Gastroesophageal sphincter (tissue), 4 donors: ENCODE measurements at regions not wholly inside any gene's neighbourhood (a gene's known extent, or its start where the extent isn't known, plus 50 kb on each side); places are given as distances from the start of the nearest gene placed in this dataset.

Experiments
- ATAC-seq: fragments of 150-250 bp; one replicate; pipeline ENCODE4 v1.9.1; 2016; ENCODE audit warnings: mild to moderate bottlenecking, moderate library complexity
- H3K27ac ChIP-seq, 4 donors: fragments of 200-600 bp; sonication (generic) in 3 of 4; 1 replicate in 3 of 4; 2 replicates in 1 of 4; pipeline ENCODE4 v1.5.1; 2016 to 2019
- H3K27me3 ChIP-seq: fragments of 200-600 bp; sonication (generic); one replicate; pipeline ENCODE4 v1.5.1; 2019
- H3K36me3 ChIP-seq, 2 donors: fragments of 200-600 bp; sonication (generic); one replicate each; pipeline ENCODE4 v1.5.1; 2019; ENCODE audit warnings: control low read depth in 1 of 2
- H3K4me1 ChIP-seq, 3 donors: fragments of 200-600 bp; sonication (generic); 1 replicate in 2 of 3; 2 replicates in 1 of 3; pipeline ENCODE4 v1.5.1; 2016 to 2019; ENCODE audit warnings: control low read depth in 2 of 3
- H3K4me3 ChIP-seq, 2 donors: fragments of 200-600 bp; sonication (generic); one replicate each; pipeline ENCODE4 v1.5.1; 2019; ENCODE audit warnings: mild to moderate bottlenecking in 1 of 2, moderate library complexity in 1 of 2
- H3K9me3 ChIP-seq, 3 donors: fragments of 200-600 bp; sonication (generic); one replicate each; pipeline ENCODE4 v1.5.1; 2017 to 2019; ENCODE audit warnings: control low read depth in 2 of 3
- CTCF ChIP-seq, 4 experiments: fragments of 200-600 bp in 2 of 4; fragments of 450-650 bp in 2 of 4; sonication (generic) in 1 of 4; IDR thresholded peaks; one replicate each; pipeline ENCODE4 v1.5.1; 2017 to 2019; ENCODE audit warnings: antibody characterized with exemption in 4 of 4, mild to moderate bottlenecking in 2 of 4, moderate library complexity in 2 of 4
- EP300 ChIP-seq: sonication (generic); formaldehyde crosslinking; IDR thresholded peaks from one replicate; pipeline ENCODE4 v1.6.1; 2017; ENCODE audit warnings: antibody characterized with exemption, mild to moderate bottlenecking
- POLR2A ChIP-seq, 2 donors: fragments of 450-650 bp; IDR thresholded peaks; one replicate each; pipeline ENCODE4 v1.6.1; 2017; ENCODE audit warnings: antibody characterized with exemption in 2 of 2, mild to moderate bottlenecking in 2 of 2, moderate library complexity in 1 of 2
- POLR2AphosphoS5 ChIP-seq: sonication (generic); formaldehyde crosslinking; IDR thresholded peaks from one replicate; pipeline ENCODE4 v1.6.1; 2017; ENCODE audit warnings: antibody characterized with exemption
- WGBS, 2 donors: methylation state at CpG; one replicate each; pipeline ENCODE4 v1.1.5; 2018; ENCODE audit warnings: low coverage in 1 of 2; 5-methylcytosine and 5-hydroxymethylcytosine counted together

- TF ChIP-seq POLR2AphosphoS5 (no peak), POLR2A (IDR thresholded peaks at IDR 0.05) (no peak), EP300 (no peak), CTCF (IDR thresholded peaks at IDR 0.05) (no peak)
- no peaks in the 10 kb centered on the region for H3K9me3 ChIP-seq
- H3K4me1 ChIP-seq, result no peaks in the 10 kb centered on the region
- H3K27me3 ChIP-seq, result no peaks in the 10 kb centered on the region
- H3K27ac ChIP-seq, result no peak overlapping the region
- H3K36me3 ChIP-seq, result no peaks in the 10 kb centered on the region
- ATAC-seq, result no peak
- no peak overlapping the region for H3K4me3 ChIP-seq
These were observed 453.2 kb downstream of the TNS3 start for GRCh38 chr7:47128700-47129099.

GRCh38 chr7:47125529-47125928 lies 456.4 kb downstream of the TNS3 start:
- TF ChIP-seq EP300 (no peak), CTCF (IDR thresholded peaks at IDR 0.05) (no peak), POLR2A (IDR thresholded peaks at IDR 0.05) (no peak)
- no peaks in the 10 kb centered on the region for H3K27me3 ChIP-seq
- H3K9me3 ChIP-seq, result no peaks in the 10 kb centered on the region
- 76 to 91% methylated on average over 6 to 8 of the region's 14 CpGs for WGBS, 2 donors
- no peaks in the 10 kb centered on the region for H3K36me3 ChIP-seq
- no peak for ATAC-seq
- H3K4me1 ChIP-seq, result no peaks in the 10 kb centered on the region
- H3K27ac ChIP-seq, result no peak overlapping the region
- H3K4me3 ChIP-seq, result no peak overlapping the region

- no peaks in the 10 kb centered on the region for H3K36me3 ChIP-seq
- no peaks in the 10 kb centered on the region for H3K9me3 ChIP-seq
- H3K4me3 ChIP-seq, result no peak overlapping the region
- peak; percentile 47 for ATAC-seq
- H3K27me3 ChIP-seq, result no peaks in the 10 kb centered on the region
- peaks cover 0 to 15% (median 0%) of the 10 kb centered on the region in 3 donors for H3K4me1 ChIP-seq
- peak overlapping the region in 3 of 4 donors; percentile 61 to 67 (median 62) for H3K27ac ChIP-seq
- TF ChIP-seq POLR2A (IDR thresholded peaks at IDR 0.05) (no peak), POLR2AphosphoS5 (no peak), EP300 (no peak), CTCF (IDR thresholded peaks at IDR 0.05) (no peak)
- 28 to 80% methylated on average over 1 to 3 of the region's 4 CpGs for WGBS, 2 donors
These were observed 462.5 kb downstream of the TNS3 start for GRCh38 chr7:47119261-47119865.

GRCh38 chr7:47104206-47104549 lies 477.7 kb downstream of the TNS3 start:
- Histone ChIP-seq H3K4me1 (no peaks in the 10 kb centered on the region), H3K27me3 (no peaks in the 10 kb centered on the region), H3K27ac (no peak overlapping the region), H3K9me3 (no peaks in the 10 kb centered on the region), H3K4me3 (no peak overlapping the region), H3K36me3 (no peaks in the 10 kb centered on the region)
- TF ChIP-seq EP300 (no peak), POLR2AphosphoS5 (no peak), CTCF (IDR thresholded peaks at IDR 0.05) (no peak), POLR2A (IDR thresholded peaks at IDR 0.05) (no peak)
- 0 to 29% methylated on average over 1 of the region's 4 CpGs for WGBS, 2 donors
- ATAC-seq, result no peak

- H3K4me1 ChIP-seq, result no peaks in the 10 kb centered on the region
- no peaks in the 10 kb centered on the region for H3K9me3 ChIP-seq
- H3K27me3 ChIP-seq, result no peaks in the 10 kb centered on the region
- no peak overlapping the region for H3K27ac ChIP-seq
- WGBS, 2 donors, result 90 to 95% methylated on average over 2 to 6 of the region's 17 CpGs
- ATAC-seq, result no peak
- H3K4me3 ChIP-seq, result no peak overlapping the region
- no peaks in the 10 kb centered on the region for H3K36me3 ChIP-seq
- TF ChIP-seq CTCF (IDR thresholded peaks at IDR 0.05), result no peak
- no peak for TF ChIP-seq POLR2A (IDR thresholded peaks at IDR 0.05)
- no peak for TF ChIP-seq EP300
- no peak for TF ChIP-seq POLR2AphosphoS5
These were observed 478.3 kb downstream of the TNS3 start for GRCh38 chr7:47103498-47104205.
